SHP77 treated with DMSO at 0.1 percent for 48 hours (cell line): ENCODE measurements at regions not wholly inside any gene's neighbourhood (a gene's known extent, or its start where the extent isn't known, plus 50 kb on each side); places are given as distances from the start of the nearest gene placed in this dataset.
"Not testable (repeated sequence)": the region's sequence is repeated elsewhere in the genome, so short reads cannot be mapped to it uniquely, and the experiment has no call there.

Source experiments
- DNase-seq: peaks from one replicate; lab custom pipeline; 2025; lab: John Stamatoyannopoulos, UW

- no peak for DNase-seq
Observed at GRCh38 chr19:28731577-28731976, 481.4 kb downstream of the UQCRFS1 start.

DNA sequence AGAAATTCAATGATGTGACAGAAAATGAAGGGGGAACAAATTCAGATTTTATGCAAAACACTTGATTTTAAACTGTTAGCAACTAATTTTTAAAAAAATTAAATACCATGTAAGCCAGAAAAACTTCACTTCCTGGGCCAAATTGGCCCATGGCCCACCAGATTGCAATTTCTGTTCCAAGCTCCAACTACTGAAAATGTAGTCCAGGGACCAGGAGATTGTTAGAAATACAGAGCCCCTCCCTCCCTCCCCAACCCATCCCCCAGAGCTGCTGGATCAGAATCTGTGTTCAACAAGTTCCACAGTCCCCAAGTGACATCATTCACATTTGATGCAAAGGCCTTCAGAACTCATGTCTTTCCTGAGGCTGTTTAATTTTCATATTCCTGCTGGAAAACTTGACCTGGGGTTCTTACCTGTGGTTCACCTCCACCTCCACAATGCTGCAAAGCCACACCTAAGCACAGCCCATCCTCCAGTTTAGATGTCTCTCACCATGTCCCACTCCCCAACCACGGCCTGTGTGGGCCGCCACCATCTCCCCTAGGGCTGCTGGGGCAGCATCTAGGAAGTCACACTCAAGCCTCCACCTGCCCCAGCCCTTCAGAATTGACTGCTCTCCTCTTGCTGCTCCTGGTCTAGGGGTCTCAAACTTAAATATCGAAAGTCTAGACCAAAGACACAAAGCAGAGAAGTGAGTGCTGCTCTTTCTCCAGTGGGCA, 482.0 kb downstream of the UQCRFS1 start:
- DNase-seq, result no peak

- no peak for DNase-seq
Observed at GRCh38 chr19:28727480-28728159, 485.3 kb downstream of the UQCRFS1 start.

DNA sequence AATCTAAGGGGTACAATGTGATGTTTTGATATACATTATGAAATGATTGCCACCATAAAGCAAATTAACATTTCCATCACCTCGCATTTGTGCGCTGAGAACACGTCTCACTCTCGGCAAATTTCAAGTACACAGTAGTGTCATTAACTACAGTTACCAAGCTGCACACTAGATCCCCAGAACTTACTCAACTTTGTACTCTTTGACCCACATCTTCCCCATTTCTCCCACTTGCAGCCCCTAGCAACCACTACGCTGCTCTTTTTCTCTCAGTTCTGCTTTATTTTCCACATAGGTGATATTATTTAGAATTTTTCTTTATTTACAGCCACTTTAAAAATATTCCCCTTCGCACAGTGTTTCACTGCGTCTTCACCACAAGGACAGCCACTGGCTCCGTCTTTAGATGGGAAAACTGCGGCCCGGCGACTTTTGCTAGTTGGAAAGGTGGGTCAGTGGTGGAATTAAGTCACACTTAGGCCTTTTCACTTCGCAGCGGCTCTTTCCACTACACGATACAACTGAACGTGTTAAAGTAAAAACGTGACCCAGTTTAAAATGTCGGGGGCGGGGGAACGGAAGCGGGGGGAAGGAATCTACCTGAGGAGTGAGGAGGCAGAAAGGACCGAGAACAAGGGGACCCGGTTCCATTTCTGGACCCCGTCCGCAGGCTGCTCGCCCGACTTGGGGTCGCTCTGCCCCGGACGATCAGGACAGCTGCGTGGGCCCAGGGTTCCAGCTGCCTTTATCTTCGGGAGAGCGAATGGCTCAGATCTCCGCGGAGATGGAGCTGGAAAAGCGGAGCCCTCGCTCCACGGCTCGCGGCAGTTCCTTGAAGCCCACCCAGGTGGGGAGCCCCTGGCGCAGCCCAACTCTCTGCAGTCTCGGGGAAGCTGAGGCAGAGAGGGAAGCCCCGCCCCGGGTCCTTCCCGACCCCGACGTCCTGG, 486.1 kb downstream of the UQCRFS1 start:
- no peak for DNase-seq

DNA sequence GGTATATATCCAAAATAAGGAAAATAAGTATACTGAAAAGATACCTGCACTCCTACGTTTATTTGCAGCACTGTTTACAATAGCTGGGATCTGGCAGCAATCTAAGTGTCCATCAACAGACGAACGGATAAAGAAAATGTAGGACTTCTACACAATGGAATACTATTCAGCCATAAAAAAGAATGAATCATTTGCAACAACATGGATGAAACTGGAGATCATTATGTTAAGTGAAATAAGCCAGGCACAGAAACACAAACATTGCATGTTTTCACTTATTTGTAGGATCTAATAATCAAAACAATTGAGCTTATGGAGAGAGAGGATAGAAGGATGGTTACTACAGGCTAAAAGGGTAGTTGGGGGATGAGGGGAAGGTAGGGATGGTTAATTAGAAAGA, 494.0 kb downstream of the UQCRFS1 start:
- no peak for DNase-seq

GRCh38 chr19:28715157-28715556, 497.8 kb downstream of the UQCRFS1 start:
- no peak for DNase-seq

- no peak for DNase-seq
Observed at GRCh38 chr19:28711411-28711810, 501.5 kb downstream of the UQCRFS1 start.

GRCh38 chr19:28710278-28710677, 502.7 kb downstream of the UQCRFS1 start:
- DNase-seq, result peak; percentile 19

- no peak for DNase-seq
Observed at GRCh38 chr19:28706693-28707092, 506.3 kb downstream of the UQCRFS1 start.

GRCh38 chr19:28705008-28705407, 507.9 kb downstream of the UQCRFS1 start:
- DNase-seq, result no peak

DNA sequence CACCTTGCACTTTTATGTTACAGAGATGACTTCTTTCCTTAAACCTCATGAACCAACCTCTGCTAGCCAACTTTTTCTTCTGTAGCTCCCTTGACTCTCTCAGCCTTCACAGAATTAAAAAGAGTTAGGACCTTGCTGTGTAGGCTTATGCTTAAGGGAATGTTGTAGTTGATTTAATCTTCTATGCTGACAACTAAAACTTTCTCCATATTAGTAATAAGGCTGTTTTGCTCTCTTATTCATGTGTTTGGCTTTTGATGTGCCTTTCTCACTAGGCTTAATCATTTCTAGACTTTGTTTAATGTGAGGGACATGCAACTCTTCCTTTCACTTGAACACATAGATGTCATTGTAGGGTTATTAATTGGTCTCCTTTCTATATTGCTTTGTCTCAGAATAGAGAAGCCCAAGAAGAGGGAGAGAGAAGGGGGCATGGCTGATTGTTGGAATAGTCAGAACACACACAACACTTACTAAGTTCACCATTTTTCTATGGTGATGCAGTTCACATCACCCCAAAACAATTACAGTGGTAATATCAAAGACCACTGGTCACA, 509.5 kb downstream of the UQCRFS1 start:
- no peak for DNase-seq

GRCh38 chr19:28701491-28701890, 511.5 kb downstream of the UQCRFS1 start:
- no peak for DNase-seq

- DNase-seq, result no peak
Observed at GRCh38 chr19:28700176-28700575, 512.8 kb downstream of the UQCRFS1 start.

DNA sequence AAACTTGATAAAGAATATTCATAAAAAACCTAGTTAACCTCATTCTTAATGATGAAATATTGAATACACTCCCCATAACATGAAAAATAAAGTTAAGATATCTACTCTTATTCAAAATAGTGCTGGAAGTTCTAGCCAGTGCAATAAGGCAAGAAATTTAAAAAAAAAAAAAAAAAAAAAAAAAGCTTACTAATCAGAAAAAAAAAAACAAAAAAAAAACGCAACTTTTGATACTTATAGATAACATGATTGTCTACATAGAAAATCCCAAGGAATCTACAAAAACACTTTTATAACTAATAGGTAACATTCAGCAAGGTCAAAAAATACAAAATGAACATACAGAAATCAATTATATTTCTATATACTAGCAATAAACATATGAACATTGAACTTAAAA, 515.6 kb downstream of the UQCRFS1 start:
- no peak for DNase-seq

GRCh38 chr19:28694812-28695211, 518.1 kb downstream of the UQCRFS1 start:
- no peak for DNase-seq

- DNase-seq, result no peak
Observed at GRCh38 chr19:28691683-28692082, 521.3 kb downstream of the UQCRFS1 start.

DNA sequence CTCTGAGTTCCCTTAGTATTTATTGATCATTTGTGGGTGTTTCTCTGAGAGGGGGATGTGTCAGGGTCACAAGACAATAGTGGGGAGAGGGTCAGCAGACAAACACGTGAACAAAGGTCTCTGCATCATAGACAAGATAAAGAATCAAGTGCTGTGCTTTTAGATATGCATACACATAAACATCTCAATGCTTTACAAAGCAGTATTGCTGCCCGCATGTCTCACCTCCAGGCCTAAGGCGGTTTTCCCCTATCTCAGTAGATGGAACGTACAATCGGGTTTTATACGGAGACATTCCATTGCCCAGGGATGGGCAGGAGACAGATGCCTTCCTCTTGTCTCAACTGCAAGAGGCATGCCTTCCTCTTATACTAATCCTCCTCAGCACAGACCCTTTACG, 523.5 kb downstream of the UQCRFS1 start:
- DNase-seq, result not testable (repeated sequence)

- no peak for DNase-seq
Observed at GRCh38 chr19:28687296-28687695, 525.7 kb downstream of the UQCRFS1 start.

DNA sequence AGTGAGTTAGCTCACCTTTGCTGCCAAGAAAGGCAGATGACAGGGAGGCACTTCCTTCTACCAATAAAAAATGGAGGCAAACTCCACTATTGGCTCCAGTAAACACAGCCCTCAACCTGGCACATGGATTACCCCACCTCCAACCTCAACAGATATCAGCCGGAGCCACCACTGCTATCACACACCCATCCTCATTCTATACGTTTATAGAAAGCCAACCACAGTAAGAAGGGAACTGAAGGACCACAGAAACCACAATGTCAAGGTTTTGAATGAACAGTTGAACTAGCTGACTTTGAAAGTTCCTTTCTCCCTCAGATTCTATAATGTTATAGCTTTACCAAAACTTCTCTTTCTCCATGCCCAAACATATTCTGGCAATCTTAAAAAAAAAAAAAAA, 526.2 kb downstream of the UQCRFS1 start:
- DNase-seq, result no peak

- no peak for DNase-seq
Observed at GRCh38 chr19:28685802-28686201, 527.1 kb downstream of the UQCRFS1 start.

DNA sequence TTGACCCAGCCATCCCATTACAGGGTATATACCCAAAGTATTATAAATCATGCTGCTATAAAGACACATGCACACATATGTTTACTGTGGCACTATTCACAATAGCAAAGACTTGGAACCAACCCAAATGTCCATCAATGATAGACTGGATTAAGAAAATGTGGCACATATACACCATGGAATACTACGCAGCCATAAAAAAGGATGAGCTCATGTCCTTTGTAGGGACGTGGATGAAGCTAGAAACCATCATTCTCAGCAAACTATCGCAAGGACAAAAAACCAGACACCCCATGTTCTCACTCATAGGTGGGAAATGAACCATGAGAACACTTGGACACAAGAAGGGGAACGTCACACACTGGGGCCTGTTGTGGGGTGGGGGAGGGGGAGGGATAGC, 527.9 kb downstream of the UQCRFS1 start:
- DNase-seq, result not testable (repeated sequence)

DNA sequence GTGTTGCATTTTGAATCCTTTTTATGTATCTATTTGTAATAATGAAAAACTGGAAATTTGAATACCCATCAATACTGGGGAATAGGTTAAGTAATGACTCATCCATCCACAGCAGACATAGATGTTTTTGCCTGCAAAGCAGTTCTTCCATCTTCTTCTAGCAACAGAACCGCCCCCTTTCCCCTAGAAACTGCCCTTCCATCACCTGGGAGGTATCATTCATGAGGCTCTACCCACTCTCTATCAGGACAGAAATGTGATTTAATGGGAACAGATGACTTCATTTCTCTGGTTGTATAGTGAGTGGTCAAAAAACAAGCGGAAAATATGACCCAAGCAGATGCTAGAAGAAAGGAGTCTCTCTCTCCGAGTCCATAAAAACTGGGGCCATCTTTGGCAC, 532.8 kb downstream of the UQCRFS1 start:
- DNase-seq, result no peak
